Gastrocnemius medialis (tissue), 4 donors: ENCODE measurements at regions not wholly inside any gene's neighbourhood (a gene's known extent, or its start where the extent isn't known, plus 50 kb on each side); places are given as distances from the start of the nearest gene placed in this dataset.

Experiments
- ATAC-seq, 2 donors: fragments of 150-250 bp; one replicate each; pipeline ENCODE4 v1.9.1; 2016
- DNase-seq, 2 donors: peaks; one replicate each; pipeline ENCODE4 v3.0.0-alpha.2; 2019
- H3K27ac ChIP-seq, 4 donors: fragments of 200-600 bp; sonication (generic); 1 replicate in 1 of 4; 2 replicates in 3 of 4; pipeline ENCODE4 v1.5.1; 2016 to 2018; ENCODE audit warnings: mild to moderate bottlenecking in 2 of 4, moderate library complexity in 1 of 4
- H3K27me3 ChIP-seq, 3 donors: fragments of 200-600 bp; sonication (generic) in 2 of 3; 1 replicate in 1 of 3; 2 replicates in 2 of 3; pipeline versions ENCODE4 v1.5.1 to v1.6.0; 2016 to 2019; ENCODE audit warnings: mild to moderate bottlenecking in 1 of 3, moderate library complexity in 1 of 3
- H3K36me3 ChIP-seq, 2 donors: fragments of 200-600 bp; sonication (generic) in 1 of 2; one replicate each; pipeline ENCODE4 v1.5.1; 2017 to 2018
- H3K4me1 ChIP-seq, 2 donors: fragments of 200-600 bp; sonication (generic) in 1 of 2; one replicate each; pipeline ENCODE4 v1.5.1; 2016 to 2017; ENCODE audit warnings: mild to moderate bottlenecking in 2 of 2
- H3K4me3 ChIP-seq, 4 donors: fragments of 200-600 bp; sonication (generic) in 3 of 4; 1 replicate in 1 of 4; 2 replicates in 3 of 4; pipeline ENCODE4 v1.5.1; 2016 to 2019; ENCODE audit warnings: mild to moderate bottlenecking in 2 of 4
- H3K9me3 ChIP-seq, 3 donors: fragments of 200-600 bp; sonication (generic) in 2 of 3; 1 replicate in 1 of 3; 2 replicates in 2 of 3; pipeline ENCODE4 v1.5.1; 2016 to 2019
- POLR2A ChIP-seq, 2 donors: fragments of 450-650 bp; IDR thresholded peaks; one replicate each; pipeline ENCODE4 v1.6.1; 2017; ENCODE audit warnings: antibody characterized with exemption in 2 of 2, mild to moderate bottlenecking in 2 of 2, moderate library complexity in 2 of 2
- in situ Hi-C, 4 donors: fragments of 200-750 bp; cut with MboI; loops; one replicate each; pipeline versions ENCODE4 v1.15.0 to v1.8.0; 2017; ENCODE audit warnings: low sequenced_read_pairs in 4 of 4
- intact Hi-C: fragments of 100-400 bp; cut with DNase I; formaldehyde crosslinking; loops from one replicate; pipeline ENCODE4 v1.15.1; 2023; ENCODE audit warnings: low total_unique reads
- TF ChIP-seq, protein P1 (sequence below), 5 experiments: fragments of 450-650 bp in 3 of 5; fragments of 200-600 bp in 2 of 5; sonication (generic) in 2 of 5; IDR thresholded peaks in 4 of 5; conservative IDR thresholded peaks in 1 of 5; 1 replicate in 4 of 5; 2 replicates in 1 of 5; pipeline ENCODE4 v1.5.1; 2016 to 2019; ENCODE audit warnings: antibody characterized with exemption in 5 of 5, mild to moderate bottlenecking in 3 of 5, moderate library complexity in 3 of 5

GRCh38 chr6:131400779-131401496, 172.1 kb upstream of the ARG1 start:
- ATAC-seq = no peak

DNA sequence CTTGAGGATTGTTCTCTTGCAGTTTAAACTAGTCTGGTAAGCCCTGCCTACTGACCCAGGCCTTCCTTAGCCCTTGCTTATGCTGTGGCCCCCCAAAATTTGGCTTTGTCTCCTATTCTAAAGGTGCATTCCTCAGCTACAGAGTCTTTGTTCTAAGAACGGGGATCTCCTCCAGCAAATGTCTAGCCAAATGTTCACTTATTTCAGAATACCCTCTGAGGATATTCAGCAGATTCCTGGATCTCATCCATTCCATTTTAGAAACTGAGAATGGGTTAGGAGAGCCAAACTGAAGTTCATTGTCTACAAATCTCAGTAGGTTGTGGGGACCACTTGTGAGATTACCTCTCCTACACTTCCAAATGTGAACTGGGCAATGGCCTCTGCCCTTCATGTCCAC, 164.2 kb upstream of the ARG1 start:
- in situ Hi-C loops = no loop called here
- Histone ChIP-seq H3K4me1 (no peaks in the 10 kb centered on the region), H3K27ac (no peak overlapping the region), H3K36me3 (no peaks in the 10 kb centered on the region), H3K4me3 (no peak overlapping the region), H3K27me3 (no peaks in the 10 kb centered on the region), H3K9me3 (no peaks in the 10 kb centered on the region)
- intact Hi-C loops = no loop called here
- DNase-seq (no peak), ATAC-seq (no peak)
- TF ChIP-seq, protein P1, sequence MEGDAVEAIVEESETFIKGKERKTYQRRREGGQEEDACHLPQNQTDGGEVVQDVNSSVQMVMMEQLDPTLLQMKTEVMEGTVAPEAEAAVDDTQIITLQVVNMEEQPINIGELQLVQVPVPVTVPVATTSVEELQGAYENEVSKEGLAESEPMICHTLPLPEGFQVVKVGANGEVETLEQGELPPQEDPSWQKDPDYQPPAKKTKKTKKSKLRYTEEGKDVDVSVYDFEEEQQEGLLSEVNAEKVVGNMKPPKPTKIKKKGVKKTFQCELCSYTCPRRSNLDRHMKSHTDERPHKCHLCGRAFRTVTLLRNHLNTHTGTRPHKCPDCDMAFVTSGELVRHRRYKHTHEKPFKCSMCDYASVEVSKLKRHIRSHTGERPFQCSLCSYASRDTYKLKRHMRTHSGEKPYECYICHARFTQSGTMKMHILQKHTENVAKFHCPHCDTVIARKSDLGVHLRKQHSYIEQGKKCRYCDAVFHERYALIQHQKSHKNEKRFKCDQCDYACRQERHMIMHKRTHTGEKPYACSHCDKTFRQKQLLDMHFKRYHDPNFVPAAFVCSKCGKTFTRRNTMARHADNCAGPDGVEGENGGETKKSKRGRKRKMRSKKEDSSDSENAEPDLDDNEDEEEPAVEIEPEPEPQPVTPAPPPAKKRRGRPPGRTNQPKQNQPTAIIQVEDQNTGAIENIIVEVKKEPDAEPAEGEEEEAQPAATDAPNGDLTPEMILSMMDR (IDR thresholded peaks at IDR 0.05 in 4 of 5, conservative IDR thresholded peaks at IDR 0.05 in 1 of 5) = no peak
- TF ChIP-seq POLR2A (IDR thresholded peaks at IDR 0.05) = no peak

More at GRCh38 chr6:131400779-131401496, 172.1 kb upstream of the ARG1 start:
- no peaks in the 10 kb centered on the region for H3K4me1 ChIP-seq
- no peaks in the 10 kb centered on the region for H3K36me3 ChIP-seq
- in situ Hi-C loops = no loop called here
- H3K27ac ChIP-seq = no peak overlapping the region
- DNase-seq = no peak
- no peaks in the 10 kb centered on the region for H3K9me3 ChIP-seq
- TF ChIP-seq, protein P1 (IDR thresholded peaks at IDR 0.05 in 4 of 5, conservative IDR thresholded peaks at IDR 0.05 in 1 of 5) = no peak
- no peak for TF ChIP-seq POLR2A (IDR thresholded peaks at IDR 0.05)
- no peaks in the 10 kb centered on the region for H3K27me3 ChIP-seq
- no peak overlapping the region for H3K4me3 ChIP-seq
- intact Hi-C loops = no loop called here

DNA sequence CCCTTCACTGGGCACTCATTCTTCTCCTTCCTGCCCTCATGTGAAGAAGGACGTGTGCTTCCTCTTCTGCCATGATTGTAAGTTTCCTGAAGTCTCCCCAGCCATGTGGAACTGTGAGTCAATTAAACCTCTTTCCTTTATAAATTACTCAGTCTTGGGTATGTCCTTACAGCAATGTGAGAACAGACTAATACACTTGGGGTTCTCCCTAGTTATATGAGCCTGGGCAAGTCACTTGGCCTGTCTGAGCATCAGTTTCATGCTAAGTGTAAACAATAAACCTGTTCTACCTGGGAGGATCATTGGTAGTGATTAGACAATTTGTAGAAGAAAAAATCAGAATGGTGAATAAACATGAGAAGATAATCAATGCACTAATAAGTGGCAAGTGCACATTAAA, 162.2 kb upstream of the ARG1 start:
- Histone ChIP-seq H3K36me3 (no peaks in the 10 kb centered on the region), H3K27ac (no peak overlapping the region), H3K9me3 (no peaks in the 10 kb centered on the region), H3K4me3 (no peak overlapping the region), H3K4me1 (no peaks in the 10 kb centered on the region), H3K27me3 (no peaks in the 10 kb centered on the region)
- intact Hi-C loops (no loop called here), in situ Hi-C loops (no loop called here)
- TF ChIP-seq, protein P1 (IDR thresholded peaks at IDR 0.05 in 4 of 5, conservative IDR thresholded peaks at IDR 0.05 in 1 of 5) = no peak
- no peak for TF ChIP-seq POLR2A (IDR thresholded peaks at IDR 0.05)
- DNase-seq = no peak
- ATAC-seq = no peak

GRCh38 chr6:131412960-131413830, 159.8 kb upstream of the ARG1 start:
- in situ Hi-C loops (no loop called here), intact Hi-C loops (no loop called here)
- no peak for ATAC-seq
- Histone ChIP-seq H3K4me1 (no peaks in the 10 kb centered on the region), H3K27me3 (no peaks in the 10 kb centered on the region), H3K9me3 (no peaks in the 10 kb centered on the region), H3K36me3 (no peaks in the 10 kb centered on the region), H3K4me3 (no peak overlapping the region), H3K27ac (no peak overlapping the region)
- no peak for DNase-seq
- TF ChIP-seq, protein P1 (IDR thresholded peaks at IDR 0.05 in 4 of 5, conservative IDR thresholded peaks at IDR 0.05 in 1 of 5) = no peak
- TF ChIP-seq POLR2A (IDR thresholded peaks at IDR 0.05) = no peak
